Choroid plexus epithelial cell (primary cell): ENCODE measurements at regions not wholly inside any gene's neighbourhood (a gene's known extent, or its start where the extent isn't known, plus 50 kb on each side); places are given as distances from the start of the nearest gene placed in this dataset.

Experiments used
- DNase-seq: peaks from one replicate; pipeline ENCODE4 v3.0.0-alpha.2; 2010; ENCODE audit warnings: low read depth
- H3K4me3 ChIP-seq: 2 replicates; pipeline ENCODE4 v1.5.1; 2011; ENCODE audit warnings: low read depth, mild to moderate bottlenecking, control low read depth, low read length, moderate library complexity
- TF ChIP-seq, protein P1 (sequence below): conservative IDR thresholded peaks from 2 replicates; pipeline ENCODE4 v1.5.1; 2011; ENCODE audit warnings: low read depth, mild to moderate bottlenecking, control low read depth, inconsistent platforms, low read length, moderate library complexity

DNA sequence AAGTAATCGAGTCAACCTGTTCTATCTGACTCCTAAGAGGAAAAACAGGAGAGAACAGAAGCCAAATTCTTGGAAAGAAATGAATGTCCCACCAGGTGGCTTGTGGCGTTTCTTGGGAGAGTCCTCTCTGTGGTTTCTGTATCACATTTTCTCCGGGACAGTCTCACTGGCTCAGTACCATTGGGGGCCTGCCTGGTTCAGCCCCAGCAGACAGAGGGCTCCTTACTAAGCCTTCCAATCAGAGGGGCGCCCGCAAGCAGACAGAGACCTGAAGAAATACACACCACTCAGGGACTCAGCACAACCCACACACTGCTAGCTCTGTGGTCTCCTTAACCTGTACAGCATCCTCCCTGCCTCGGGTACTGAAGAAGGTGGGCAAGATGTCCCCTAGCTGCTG, 302.1 kb downstream of the TLE3 start:
- no peak overlapping the region for H3K4me3 ChIP-seq
- TF ChIP-seq, protein P1, sequence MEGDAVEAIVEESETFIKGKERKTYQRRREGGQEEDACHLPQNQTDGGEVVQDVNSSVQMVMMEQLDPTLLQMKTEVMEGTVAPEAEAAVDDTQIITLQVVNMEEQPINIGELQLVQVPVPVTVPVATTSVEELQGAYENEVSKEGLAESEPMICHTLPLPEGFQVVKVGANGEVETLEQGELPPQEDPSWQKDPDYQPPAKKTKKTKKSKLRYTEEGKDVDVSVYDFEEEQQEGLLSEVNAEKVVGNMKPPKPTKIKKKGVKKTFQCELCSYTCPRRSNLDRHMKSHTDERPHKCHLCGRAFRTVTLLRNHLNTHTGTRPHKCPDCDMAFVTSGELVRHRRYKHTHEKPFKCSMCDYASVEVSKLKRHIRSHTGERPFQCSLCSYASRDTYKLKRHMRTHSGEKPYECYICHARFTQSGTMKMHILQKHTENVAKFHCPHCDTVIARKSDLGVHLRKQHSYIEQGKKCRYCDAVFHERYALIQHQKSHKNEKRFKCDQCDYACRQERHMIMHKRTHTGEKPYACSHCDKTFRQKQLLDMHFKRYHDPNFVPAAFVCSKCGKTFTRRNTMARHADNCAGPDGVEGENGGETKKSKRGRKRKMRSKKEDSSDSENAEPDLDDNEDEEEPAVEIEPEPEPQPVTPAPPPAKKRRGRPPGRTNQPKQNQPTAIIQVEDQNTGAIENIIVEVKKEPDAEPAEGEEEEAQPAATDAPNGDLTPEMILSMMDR: no peak
- DNase-seq: no peak

DNA sequence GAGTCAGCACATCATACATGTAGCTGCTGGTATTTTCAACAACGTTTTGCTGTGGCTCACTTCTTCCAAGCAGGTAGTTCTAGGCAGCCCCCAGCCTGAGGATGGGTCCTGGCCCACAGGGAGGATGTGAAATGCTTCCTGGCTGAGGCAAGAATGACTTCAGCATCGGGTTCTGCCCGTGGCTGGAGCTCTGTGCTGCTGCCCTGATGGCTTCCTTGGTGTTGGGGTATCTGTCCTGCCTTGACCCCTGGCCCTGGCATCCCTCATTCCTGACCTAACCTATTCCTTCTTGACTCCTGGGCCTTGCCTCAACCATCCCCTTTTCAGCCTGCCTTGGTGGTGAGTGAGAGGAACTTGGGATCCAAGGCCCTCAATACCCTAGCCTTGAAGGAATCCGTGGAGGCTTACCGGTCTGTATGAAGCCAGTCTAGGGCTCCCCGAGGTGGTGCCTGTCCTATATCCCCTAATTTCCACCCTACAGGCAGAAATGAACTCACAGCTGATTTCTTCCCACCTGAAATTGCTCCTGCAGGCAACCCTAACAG, 300.6 kb downstream of the TLE3 start:
- H3K4me3 ChIP-seq: no peak overlapping the region
- no peak for DNase-seq
- TF ChIP-seq, protein P1: no peak

DNA sequence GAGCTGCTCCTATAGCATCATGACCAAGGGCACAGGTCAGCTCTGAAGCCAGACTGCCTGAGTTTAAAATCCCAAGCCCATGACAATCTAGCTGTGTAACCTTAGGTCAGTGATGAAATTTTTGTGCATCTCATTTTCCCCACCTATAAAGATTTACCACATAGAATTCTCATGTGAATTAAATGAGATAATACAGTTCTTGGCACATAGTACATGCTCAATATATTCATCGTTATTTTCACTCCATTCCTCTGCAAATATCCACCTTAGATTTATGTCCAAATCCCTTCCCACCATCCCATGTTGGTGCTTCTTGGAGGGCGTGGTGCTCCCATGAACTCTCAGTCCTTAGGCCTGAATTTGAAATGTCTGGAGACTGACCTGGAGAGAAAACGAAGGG, 300.1 kb downstream of the TLE3 start:
- TF ChIP-seq, protein P1: no peak
- H3K4me3 ChIP-seq: no peak overlapping the region
- DNase-seq: no peak

DNA sequence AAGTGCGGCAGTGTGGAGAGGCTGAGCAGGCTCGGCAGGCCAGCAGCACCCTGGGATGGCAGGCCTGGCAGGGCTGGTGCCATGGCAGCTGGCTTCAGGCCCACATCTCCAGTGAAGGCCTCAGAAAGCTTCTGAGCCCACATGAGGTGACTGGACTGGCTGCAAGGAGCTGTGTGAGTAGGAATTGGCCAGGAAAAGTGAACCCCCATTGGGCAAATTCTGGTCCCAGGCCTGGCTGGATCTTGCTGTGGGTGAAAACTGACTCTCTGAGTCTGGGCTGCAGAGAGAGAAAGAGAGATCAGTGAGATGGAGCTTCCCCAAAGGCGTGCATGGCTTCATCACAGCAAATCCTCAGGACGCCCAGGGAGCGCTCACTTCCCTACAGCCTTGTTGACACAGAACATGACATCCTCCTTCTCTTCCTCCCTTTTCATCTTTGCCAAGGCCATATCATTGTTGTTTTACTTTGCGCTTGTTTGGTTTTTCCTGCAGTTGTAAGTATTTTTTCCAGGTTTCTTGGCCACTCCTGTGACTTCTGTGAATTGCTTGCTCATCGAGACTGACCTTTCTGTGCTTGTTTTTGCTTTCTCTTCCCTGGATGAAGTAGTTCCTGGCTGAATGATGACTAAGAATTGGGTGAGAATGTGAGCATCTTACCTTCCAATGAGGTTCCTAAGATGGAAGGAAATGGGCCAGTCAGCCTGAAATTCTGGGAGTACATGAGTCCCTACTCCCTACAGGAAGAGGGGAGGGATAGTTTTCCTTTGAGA, 299.1 kb downstream of the TLE3 start:
- DNase-seq: peak; percentile 71
- TF ChIP-seq, protein P1: no peak
- no peak overlapping the region for H3K4me3 ChIP-seq

DNA sequence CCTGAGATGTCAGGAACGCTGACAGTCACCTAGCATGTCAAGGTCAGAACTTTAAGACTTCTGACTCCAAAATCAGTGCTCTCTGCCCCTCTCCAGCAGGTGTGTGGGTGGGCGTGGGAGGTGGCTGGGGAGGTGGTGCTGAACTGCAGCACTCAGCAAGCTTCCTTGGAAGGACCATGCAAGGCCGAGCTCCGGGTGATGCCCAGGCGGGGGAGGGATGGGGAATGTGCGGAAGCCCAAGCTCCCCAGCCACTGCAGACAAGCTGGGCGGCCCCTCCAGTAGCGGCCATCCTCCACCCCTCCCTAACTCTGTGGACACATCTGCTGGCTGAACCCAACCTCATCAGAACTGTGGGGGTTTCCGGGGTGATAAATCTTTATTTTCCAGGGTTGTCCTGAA, 296.6 kb downstream of the TLE3 start:
- no peak overlapping the region for H3K4me3 ChIP-seq
- TF ChIP-seq, protein P1: no peak
- no peak for DNase-seq

DNA sequence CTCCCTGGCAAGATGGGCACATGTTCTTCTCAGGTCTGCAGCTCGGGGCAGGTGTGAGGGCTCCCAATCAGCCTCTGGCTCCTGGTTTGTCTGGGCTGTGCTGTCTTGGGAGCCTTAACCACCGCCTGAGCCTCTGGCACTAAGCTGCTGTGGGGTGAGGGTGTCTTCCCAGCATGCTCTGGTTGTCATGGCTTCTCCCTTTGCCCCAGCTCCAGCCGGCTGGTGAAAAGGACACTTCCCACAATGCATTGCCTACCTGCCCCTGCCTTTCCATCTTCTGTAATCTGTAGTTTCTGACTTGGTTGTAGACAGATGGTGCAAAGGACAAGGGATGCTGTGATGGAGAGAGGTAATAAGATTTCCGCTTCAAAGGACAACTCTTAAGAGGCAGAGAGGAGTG, 295.3 kb downstream of the TLE3 start:
- no peak overlapping the region for H3K4me3 ChIP-seq
- DNase-seq: no peak
- TF ChIP-seq, protein P1: no peak

DNA sequence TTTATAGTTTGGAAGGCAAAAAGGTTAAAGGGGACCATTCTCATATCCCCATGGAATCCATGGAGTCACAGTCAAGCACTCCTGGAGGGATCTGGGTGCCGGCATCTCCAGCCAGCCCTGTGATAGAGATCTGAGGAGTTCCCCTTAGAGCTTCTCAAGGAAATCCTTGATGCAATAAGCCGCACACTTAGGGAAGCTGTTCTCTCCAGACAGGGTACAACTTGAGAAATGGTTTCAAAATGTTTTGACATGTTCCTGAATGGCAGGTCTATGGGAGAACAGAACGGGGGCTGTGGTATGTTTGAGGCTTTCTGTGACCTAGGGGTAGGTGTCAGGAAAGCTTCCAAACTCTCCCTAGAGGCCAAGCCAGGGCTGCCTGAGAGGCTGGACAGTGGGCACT, 292.9 kb downstream of the TLE3 start:
- H3K4me3 ChIP-seq: no peak overlapping the region
- TF ChIP-seq, protein P1: no peak
- no peak for DNase-seq
